ENCODE measurements at regions not wholly inside any gene's neighbourhood (a gene's known extent, or its start where the extent isn't known, plus 50 kb on each side); places are given as distances from the start of the nearest gene placed in this dataset.

- H3K27ac ChIP-seq (ENCODE audit: low read depth, low read length): no peak overlapping the region
- 30 to 45% (median 32%) methylated on average over 5 of the region's 5 CpGs for WGBS, 3 donors
Measured at GRCh38 chr13:76723551-76724232, 162.5 kb downstream of the KCTD12 start.

GRCh38 chr13:76722782-76723181, 163.4 kb downstream of the KCTD12 start:
- H3K27ac ChIP-seq (ENCODE audit: low read depth, low read length): no peak overlapping the region

GRCh38 chr13:76720821-76721220, 165.4 kb downstream of the KCTD12 start:
- 89 to 95% (median 90%) methylated on average over 1 of the region's 1 CpG for WGBS, 3 donors
- no peak overlapping the region for H3K27ac ChIP-seq (ENCODE audit: low read depth, low read length)

More at GRCh38 chr13:76722782-76723181, 163.4 kb downstream of the KCTD12 start:
- WGBS, 3 donors: 82 to 93% (median 86%) methylated on average over 1 of the region's 1 CpG

GRCh38 chr13:76720416-76720815, 165.8 kb downstream of the KCTD12 start:
- WGBS, 3 donors: 71 to 83% (median 76%) methylated on average over 1 of the region's 1 CpG
- no peak overlapping the region for H3K27ac ChIP-seq (ENCODE audit: low read depth, low read length)

- WGBS, 3 donors: 91 to 98% (median 98%) methylated on average over 2 of the region's 2 CpGs
- no peak overlapping the region for H3K27ac ChIP-seq (ENCODE audit: low read depth, low read length)
Measured at GRCh38 chr13:76719955-76720354, 166.2 kb downstream of the KCTD12 start.

- H3K27ac ChIP-seq (ENCODE audit: low read depth, low read length): no peak overlapping the region
- 56 to 81% (median 80%) methylated on average over 1 of the region's 1 CpG for WGBS, 3 donors
Measured at GRCh38 chr13:76717092-76717491, 169.1 kb downstream of the KCTD12 start.

GRCh38 chr13:76715621-76716020, 170.6 kb downstream of the KCTD12 start:
- WGBS, 3 donors: 56 to 69% (median 63%) methylated on average over 5 of the region's 5 CpGs
- H3K27ac ChIP-seq (ENCODE audit: low read depth, low read length): no peak overlapping the region

- no peak overlapping the region for H3K27ac ChIP-seq (ENCODE audit: low read depth, low read length)
- 81 to 86% (median 81%) methylated on average over 4 of the region's 4 CpGs for WGBS, 3 donors
Measured at GRCh38 chr13:76715075-76715474, 171.1 kb downstream of the KCTD12 start.

- WGBS, 3 donors: 78 to 100% (median 97%) methylated on average over 1 of the region's 1 CpG
- H3K27ac ChIP-seq (ENCODE audit: low read depth, low read length): no peak overlapping the region
Measured at GRCh38 chr13:76713280-76713679, 172.9 kb downstream of the KCTD12 start.

GRCh38 chr13:76711550-76712182, 174.5 kb downstream of the KCTD12 start:
- WGBS, 3 donors: 22 to 63% (median 29%) methylated on average over 3 of the region's 3 CpGs
- no peak overlapping the region for H3K27ac ChIP-seq (ENCODE audit: low read depth, low read length)

- WGBS, 3 donors: 76 to 83% (median 78%) methylated on average over 1 of the region's 1 CpG
- H3K27ac ChIP-seq (ENCODE audit: low read depth, low read length): no peak overlapping the region
Measured at GRCh38 chr13:76709851-76710250, 176.4 kb downstream of the KCTD12 start.

GRCh38 chr13:76708138-76708688, 178.0 kb downstream of the KCTD12 start:
- 79 to 89% (median 87%) methylated on average over 6 of the region's 6 CpGs for WGBS, 3 donors
- no peak overlapping the region for H3K27ac ChIP-seq (ENCODE audit: low read depth, low read length)

- no peak overlapping the region for H3K27ac ChIP-seq (ENCODE audit: low read depth, low read length)
- WGBS, 3 donors: 72 to 84% (median 82%) methylated on average over 3 of the region's 3 CpGs
Measured at GRCh38 chr13:76707360-76707759, 178.8 kb downstream of the KCTD12 start.

- no peak overlapping the region for H3K27ac ChIP-seq (ENCODE audit: low read depth, low read length)
- 55 to 88% (median 84%) methylated on average over 2 of the region's 2 CpGs for WGBS, 3 donors
Measured at GRCh38 chr13:76703621-76704288, 182.4 kb downstream of the KCTD12 start.

- no peak overlapping the region for H3K27ac ChIP-seq (ENCODE audit: low read depth, low read length)
- 87 to 97% (median 92%) methylated on average over 2 of the region's 2 CpGs for WGBS, 3 donors
Measured at GRCh38 chr13:76703216-76703615, 183.0 kb downstream of the KCTD12 start.

GRCh38 chr13:76697288-76697687, 188.9 kb downstream of the KCTD12 start:
- 33 to 69% (median 67%) methylated on average over 2 of the region's 2 CpGs for WGBS, 3 donors
- no peak overlapping the region for H3K27ac ChIP-seq (ENCODE audit: low read depth, low read length)

GRCh38 chr13:76696370-76696769, 189.8 kb downstream of the KCTD12 start:
- H3K27ac ChIP-seq (ENCODE audit: low read depth, low read length): no peak overlapping the region
- 69 to 76% (median 73%) methylated on average over 3 of the region's 3 CpGs for WGBS, 3 donors

GRCh38 chr13:76693086-76693485, 193.1 kb downstream of the KCTD12 start:
- H3K27ac ChIP-seq (ENCODE audit: low read depth, low read length): no peak overlapping the region
- 42 to 88% (median 85%) methylated on average over 2 of the region's 2 CpGs for WGBS, 3 donors

GRCh38 chr13:76692346-76692745, 193.9 kb downstream of the KCTD12 start:
- 39 to 85% (median 80%) methylated on average over 1 of the region's 1 CpG for WGBS, 3 donors
- H3K27ac ChIP-seq (ENCODE audit: low read depth, low read length): no peak overlapping the region

Data from adipose tissue (tissue), 3 donors.